ENCODE measurements at regions not wholly inside any gene's neighbourhood (a gene's known extent, or its start where the extent isn't known, plus 50 kb on each side); places are given as distances from the start of the nearest gene placed in this dataset.
A peak's percentile ranks its signal among the peaks of the same experiment; 100 is the strongest.

GRCh38 chr12:124105546-124105945, 132.5 kb downstream of the ZNF664 start:
- no peaks in the 10 kb centered on the region for H3K9me3 Mint-ChIP-seq
- H3K27me3 Mint-ChIP-seq = peaks cover 4% of the 10 kb centered on the region
- no peaks in the 10 kb centered on the region for H3K4me1 Mint-ChIP-seq
- no peaks in the 10 kb centered on the region for H3K36me3 Mint-ChIP-seq (ENCODE audit: low read depth)
- ATAC-seq (replicated peaks) = no peak
- H3K27ac Mint-ChIP-seq = no peak overlapping the region
- H3K4me3 Mint-ChIP-seq = no peak overlapping the region

- H3K4me3 Mint-ChIP-seq = no peak overlapping the region
These were observed 134.3 kb downstream of the ZNF664 start for GRCh38 chr12:124107351-124107750.

GRCh38 chr12:124109760-124110159, 136.7 kb downstream of the ZNF664 start:
- ATAC-seq (replicated peaks) = peak; percentile 51
- Mint-ChIP-seq H3K9me3 (no peaks in the 10 kb centered on the region), H3K36me3 (ENCODE audit: low read depth) (no peaks in the 10 kb centered on the region), H3K27me3 (no peaks in the 10 kb centered on the region), H3K27ac (no peak overlapping the region), H3K4me1 (no peaks in the 10 kb centered on the region), H3K4me3 (no peak overlapping the region)

More at GRCh38 chr12:124107351-124107750, 134.3 kb downstream of the ZNF664 start:
- H3K9me3 Mint-ChIP-seq = no peaks in the 10 kb centered on the region
- no peak overlapping the region for H3K27ac Mint-ChIP-seq
- no peaks in the 10 kb centered on the region for H3K4me1 Mint-ChIP-seq
- H3K36me3 Mint-ChIP-seq (ENCODE audit: low read depth) = no peaks in the 10 kb centered on the region
- H3K27me3 Mint-ChIP-seq = no peaks in the 10 kb centered on the region
- no peak for ATAC-seq (replicated peaks)

GRCh38 chr12:124110372-124110883, 137.4 kb downstream of the ZNF664 start:
- Mint-ChIP-seq H3K4me1 (no peaks in the 10 kb centered on the region), H3K36me3 (ENCODE audit: low read depth) (no peaks in the 10 kb centered on the region), H3K4me3 (no peak overlapping the region), H3K27ac (no peak overlapping the region), H3K9me3 (no peaks in the 10 kb centered on the region), H3K27me3 (no peaks in the 10 kb centered on the region)
- ATAC-seq (replicated peaks) = no peak

GRCh38 chr12:124111006-124111405, 138.0 kb downstream of the ZNF664 start:
- no peak overlapping the region for H3K4me3 Mint-ChIP-seq
- H3K36me3 Mint-ChIP-seq (ENCODE audit: low read depth) = no peaks in the 10 kb centered on the region
- ATAC-seq (replicated peaks) = no peak
- H3K27me3 Mint-ChIP-seq = no peaks in the 10 kb centered on the region
- H3K27ac Mint-ChIP-seq = no peak overlapping the region
- H3K9me3 Mint-ChIP-seq = no peaks in the 10 kb centered on the region
- H3K4me1 Mint-ChIP-seq = no peaks in the 10 kb centered on the region

GRCh38 chr12:124114316-124114715, 141.3 kb downstream of the ZNF664 start:
- Mint-ChIP-seq H3K27me3 (peaks cover 3% of the 10 kb centered on the region), H3K27ac (no peak overlapping the region), H3K36me3 (ENCODE audit: low read depth) (no peaks in the 10 kb centered on the region), H3K9me3 (no peaks in the 10 kb centered on the region), H3K4me3 (no peak overlapping the region), H3K4me1 (no peaks in the 10 kb centered on the region)
- ATAC-seq (replicated peaks) = no peak

- no peaks in the 10 kb centered on the region for H3K9me3 Mint-ChIP-seq
- no peaks in the 10 kb centered on the region for H3K4me1 Mint-ChIP-seq
- peaks cover 3% of the 10 kb centered on the region for H3K27me3 Mint-ChIP-seq
- no peak for ATAC-seq (replicated peaks)
- no peak overlapping the region for H3K4me3 Mint-ChIP-seq
- no peaks in the 10 kb centered on the region for H3K36me3 Mint-ChIP-seq (ENCODE audit: low read depth)
- H3K27ac Mint-ChIP-seq = no peak overlapping the region
These were observed 142.5 kb downstream of the ZNF664 start for GRCh38 chr12:124115496-124115895.

GRCh38 chr12:124115976-124116690, 143.1 kb downstream of the ZNF664 start:
- no peak for ATAC-seq (replicated peaks)
- Mint-ChIP-seq H3K9me3 (no peaks in the 10 kb centered on the region), H3K4me3 (no peak overlapping the region), H3K27me3 (peaks cover 3% of the 10 kb centered on the region), H3K36me3 (ENCODE audit: low read depth) (no peaks in the 10 kb centered on the region), H3K27ac (no peak overlapping the region), H3K4me1 (no peaks in the 10 kb centered on the region)

- no peak for ATAC-seq (replicated peaks)
- no peak overlapping the region for H3K4me3 Mint-ChIP-seq
- no peaks in the 10 kb centered on the region for H3K36me3 Mint-ChIP-seq (ENCODE audit: low read depth)
- no peak overlapping the region for H3K27ac Mint-ChIP-seq
- H3K9me3 Mint-ChIP-seq = no peaks in the 10 kb centered on the region
- peaks cover 10% of the 10 kb centered on the region for H3K27me3 Mint-ChIP-seq
- no peaks in the 10 kb centered on the region for H3K4me1 Mint-ChIP-seq
These were observed 147.7 kb downstream of the ZNF664 start for GRCh38 chr12:124120739-124121138.

- Mint-ChIP-seq H3K36me3 (ENCODE audit: low read depth) (no peaks in the 10 kb centered on the region), H3K4me3 (no peak overlapping the region), H3K27ac (no peak overlapping the region), H3K27me3 (peaks cover 12% of the 10 kb centered on the region), H3K4me1 (no peaks in the 10 kb centered on the region), H3K9me3 (no peaks in the 10 kb centered on the region)
- ATAC-seq (replicated peaks) = no peak
These were observed 149.7 kb downstream of the ZNF664 start for GRCh38 chr12:124122722-124123121.

GRCh38 chr12:124123296-124124000, 150.4 kb downstream of the ZNF664 start:
- Mint-ChIP-seq H3K27ac (no peak overlapping the region), H3K4me1 (no peaks in the 10 kb centered on the region), H3K36me3 (ENCODE audit: low read depth) (no peaks in the 10 kb centered on the region), H3K4me3 (no peak overlapping the region), H3K9me3 (no peaks in the 10 kb centered on the region), H3K27me3 (peaks cover 12% of the 10 kb centered on the region)
- ATAC-seq (replicated peaks) = no peak

GRCh38 chr12:124125203-124125871, 152.3 kb downstream of the ZNF664 start:
- peak; percentile 42 for ATAC-seq (replicated peaks)
- Mint-ChIP-seq H3K9me3 (no peaks in the 10 kb centered on the region), H3K27ac (no peak overlapping the region), H3K36me3 (ENCODE audit: low read depth) (no peaks in the 10 kb centered on the region), H3K4me3 (no peak overlapping the region), H3K4me1 (no peaks in the 10 kb centered on the region), H3K27me3 (peaks cover 12% of the 10 kb centered on the region)

- no peak overlapping the region for H3K4me3 Mint-ChIP-seq
- ATAC-seq (replicated peaks) = no peak
- peaks cover 20% of the 10 kb centered on the region for H3K27me3 Mint-ChIP-seq
- no peak overlapping the region for H3K27ac Mint-ChIP-seq
- no peaks in the 10 kb centered on the region for H3K4me1 Mint-ChIP-seq
- no peaks in the 10 kb centered on the region for H3K9me3 Mint-ChIP-seq
- no peaks in the 10 kb centered on the region for H3K36me3 Mint-ChIP-seq (ENCODE audit: low read depth)
These were observed 154.1 kb downstream of the ZNF664 start for GRCh38 chr12:124126950-124127655.

- H3K27ac Mint-ChIP-seq = no peak overlapping the region
- H3K27me3 Mint-ChIP-seq = peaks cover 14% of the 10 kb centered on the region
- no peak overlapping the region for H3K4me3 Mint-ChIP-seq
- H3K4me1 Mint-ChIP-seq = no peaks in the 10 kb centered on the region
- ATAC-seq (replicated peaks) = no peak
- H3K9me3 Mint-ChIP-seq = no peaks in the 10 kb centered on the region
- H3K36me3 Mint-ChIP-seq (ENCODE audit: low read depth) = no peaks in the 10 kb centered on the region
These were observed 156.1 kb downstream of the ZNF664 start for GRCh38 chr12:124129132-124129531.

Measured in activated T-helper 17 cell treated with anti-CD3 and anti-CD28 coated beads, Interleukin-2, amount 50 U/mL, for 72 hours (primary cell).